Ishikawa (cell line): ENCODE measurements at regions not wholly inside any gene's neighbourhood (a gene's known extent, or its start where the extent isn't known, plus 50 kb on each side); places are given as distances from the start of the nearest gene placed in this dataset.

Experiments used
- EGR1 ChIP-seq: IDR thresholded peaks from 2 replicates; pipeline ENCODE4 v1.6.1; 2012
- EP300 ChIP-seq: IDR thresholded peaks from 2 replicates; pipeline ENCODE4 v1.6.1; 2012; ENCODE audit warnings: borderline replicate concordance
- FOXM1 ChIP-seq: IDR thresholded peaks from 2 replicates; pipeline ENCODE4 v1.6.1; 2012; ENCODE audit warnings: low read depth, borderline replicate concordance
- MAX ChIP-seq: IDR thresholded peaks from 2 replicates; pipeline ENCODE4 v1.6.1; 2012
- RAD21 ChIP-seq: IDR thresholded peaks from 2 replicates; pipeline ENCODE4 v1.6.1; 2012; ENCODE audit warnings: low read depth
- TAF1 ChIP-seq: IDR thresholded peaks from 2 replicates; pipeline ENCODE4 v1.6.1; 2012; ENCODE audit warnings: low read depth, mild to moderate bottlenecking
- TCF12 ChIP-seq: IDR thresholded peaks from 2 replicates; pipeline ENCODE4 v1.6.1; 2012; ENCODE audit warnings: low read depth

GRCh38 chr7:119838444-119838843, 434.5 kb upstream of the KCND2 start:
- TF ChIP-seq MAX (no peak), EGR1 (no peak), TAF1 (no peak), TCF12 (no peak), FOXM1 (no peak), RAD21 (no peak), EP300 (no peak)
